ENCODE measurements at regions not wholly inside any gene's neighbourhood (a gene's known extent, or its start where the extent isn't known, plus 50 kb on each side); places are given as distances from the start of the nearest gene placed in this dataset.

DNA sequence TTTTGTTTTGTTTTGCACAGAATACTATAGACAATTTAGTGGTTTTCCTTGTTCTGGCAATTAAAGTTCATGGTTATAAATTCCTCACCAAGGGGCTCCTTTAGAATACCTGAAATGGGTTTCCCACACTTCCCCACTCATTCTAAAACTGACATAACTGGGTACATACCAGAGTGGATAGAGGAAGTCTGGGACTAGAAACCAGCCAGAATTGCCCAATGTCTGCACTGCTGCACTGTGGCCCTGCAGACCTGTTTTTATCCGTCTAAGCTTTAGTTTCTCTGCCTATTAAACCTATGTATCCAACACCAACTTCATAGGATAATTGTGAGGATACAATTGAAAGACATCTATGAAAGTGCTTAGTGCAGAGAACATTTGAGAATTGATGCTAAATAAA is 498.6 kb downstream of the KCTD12 start:
- ATAC-seq (peak; percentile 77), DNase-seq (no peak)
- no peak overlapping the region for H3K4me3 ChIP-seq
- intact Hi-C loops (cut with DNase I), result no loop called here
- H3K27ac ChIP-seq, result no peak overlapping the region
- no peaks in the 10 kb centered on the region for H3K27me3 ChIP-seq
- H3K36me3 ChIP-seq, result no peaks in the 10 kb centered on the region
- H3K4me1 ChIP-seq, result peaks cover 20% of the 10 kb centered on the region
- H3K9me3 ChIP-seq, result no peaks in the 10 kb centered on the region
- TF ChIP-seq, protein P1, sequence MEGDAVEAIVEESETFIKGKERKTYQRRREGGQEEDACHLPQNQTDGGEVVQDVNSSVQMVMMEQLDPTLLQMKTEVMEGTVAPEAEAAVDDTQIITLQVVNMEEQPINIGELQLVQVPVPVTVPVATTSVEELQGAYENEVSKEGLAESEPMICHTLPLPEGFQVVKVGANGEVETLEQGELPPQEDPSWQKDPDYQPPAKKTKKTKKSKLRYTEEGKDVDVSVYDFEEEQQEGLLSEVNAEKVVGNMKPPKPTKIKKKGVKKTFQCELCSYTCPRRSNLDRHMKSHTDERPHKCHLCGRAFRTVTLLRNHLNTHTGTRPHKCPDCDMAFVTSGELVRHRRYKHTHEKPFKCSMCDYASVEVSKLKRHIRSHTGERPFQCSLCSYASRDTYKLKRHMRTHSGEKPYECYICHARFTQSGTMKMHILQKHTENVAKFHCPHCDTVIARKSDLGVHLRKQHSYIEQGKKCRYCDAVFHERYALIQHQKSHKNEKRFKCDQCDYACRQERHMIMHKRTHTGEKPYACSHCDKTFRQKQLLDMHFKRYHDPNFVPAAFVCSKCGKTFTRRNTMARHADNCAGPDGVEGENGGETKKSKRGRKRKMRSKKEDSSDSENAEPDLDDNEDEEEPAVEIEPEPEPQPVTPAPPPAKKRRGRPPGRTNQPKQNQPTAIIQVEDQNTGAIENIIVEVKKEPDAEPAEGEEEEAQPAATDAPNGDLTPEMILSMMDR (IDR thresholded peaks at IDR 0.05), result no peak

DNA sequence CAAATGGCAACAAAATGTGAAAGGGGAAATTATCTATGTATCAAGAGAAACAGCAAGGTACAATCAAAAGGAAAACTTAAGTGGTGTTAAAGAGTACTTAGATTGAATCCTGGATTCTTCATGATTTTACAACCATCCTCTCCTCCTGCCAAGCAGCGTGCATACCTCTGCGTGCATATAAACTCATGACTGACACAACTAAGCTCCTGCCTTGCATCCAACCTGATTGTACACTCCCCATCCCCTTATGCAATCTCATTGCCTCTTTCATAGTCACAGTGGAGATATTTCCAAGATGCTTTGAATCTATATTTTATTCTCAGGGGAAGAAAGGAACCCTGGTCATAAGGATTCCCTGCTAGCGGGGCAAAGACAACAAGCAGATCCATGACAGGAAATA is 499.9 kb downstream of the KCTD12 start:
- DNase-seq, result no peak
- no peaks in the 10 kb centered on the region for H3K27me3 ChIP-seq
- intact Hi-C loops (cut with DNase I), result no loop called here

DNA sequence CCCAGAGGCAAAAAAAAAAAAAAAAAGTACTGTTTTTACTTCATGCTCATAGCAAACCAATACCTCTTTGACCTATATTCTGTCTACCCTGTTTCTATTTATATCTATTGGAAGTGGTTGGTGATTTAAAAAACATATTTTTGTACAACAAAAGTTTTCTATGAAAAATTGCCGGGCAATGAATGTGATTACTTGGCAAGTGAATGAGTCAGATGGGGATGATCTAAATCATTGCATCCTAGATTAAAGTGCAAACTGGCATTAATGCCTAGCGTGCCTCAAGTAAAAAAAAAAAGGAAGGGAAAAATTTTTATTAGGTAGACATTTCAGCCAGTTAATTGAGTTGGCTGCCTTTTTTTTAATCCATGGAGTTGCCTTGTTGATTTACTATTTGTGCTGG is 500.6 kb downstream of the KCTD12 start:
- H3K9me3 ChIP-seq, result no peaks in the 10 kb centered on the region
- no peaks in the 10 kb centered on the region for H3K27me3 ChIP-seq
- TF ChIP-seq, protein P1 (IDR thresholded peaks at IDR 0.05), result no peak
- ATAC-seq (no peak), DNase-seq (no peak)
- no peaks in the 10 kb centered on the region for H3K36me3 ChIP-seq
- H3K4me3 ChIP-seq, result no peak overlapping the region
- intact Hi-C loops (cut with DNase I), result no loop called here
- no peak overlapping the region for H3K27ac ChIP-seq
- peaks cover 20% of the 10 kb centered on the region for H3K4me1 ChIP-seq

More for the DNA sequence above, 499.9 kb downstream of the KCTD12 start:
- Histone ChIP-seq H3K36me3 (no peaks in the 10 kb centered on the region), H3K4me1 (peaks cover 20% of the 10 kb centered on the region), H3K4me3 (no peak overlapping the region), H3K27ac (no peak overlapping the region), H3K9me3 (no peaks in the 10 kb centered on the region)
- no peak for ATAC-seq
- TF ChIP-seq, protein P1 (IDR thresholded peaks at IDR 0.05), result no peak

DNA sequence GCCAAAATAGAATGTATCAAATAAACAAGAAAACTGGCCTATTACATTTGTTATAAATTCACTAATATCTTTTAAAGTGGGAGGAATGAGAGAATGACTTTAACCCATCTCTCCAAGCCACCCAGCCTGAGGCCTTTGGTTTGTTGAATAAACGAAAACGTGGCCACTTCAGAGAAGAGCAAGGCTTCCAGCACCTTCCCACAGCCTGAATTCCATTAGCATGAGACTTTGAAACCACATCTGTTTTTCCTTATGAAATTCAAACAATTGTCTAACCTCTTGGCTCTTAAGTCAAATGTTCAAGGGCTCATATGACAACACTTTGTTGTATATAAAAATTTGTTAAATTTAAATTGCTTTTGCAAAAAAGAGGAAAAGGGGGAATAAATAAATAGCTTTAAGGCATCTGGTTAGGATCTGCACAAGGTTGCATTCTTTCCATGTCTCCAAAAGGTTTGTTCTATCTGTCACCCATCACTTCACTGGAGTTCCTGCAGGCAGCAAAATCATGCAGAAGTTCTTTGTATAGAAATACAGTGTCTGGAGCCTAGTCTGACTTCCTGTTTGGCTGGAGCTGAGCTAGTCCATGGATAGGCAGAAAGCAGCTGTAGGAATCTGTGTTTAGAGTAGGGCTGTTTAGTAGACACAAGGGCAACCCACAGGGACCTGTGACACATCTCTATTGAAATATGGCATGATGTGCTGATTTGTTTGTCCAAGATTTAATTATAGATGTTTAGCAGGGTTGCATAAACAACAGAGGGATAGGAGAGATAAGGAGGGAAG is 502.3 kb downstream of the KCTD12 start:
- ATAC-seq, result peak; percentile 80
- H3K27ac ChIP-seq, result no peak overlapping the region
- no peaks in the 10 kb centered on the region for H3K9me3 ChIP-seq
- no peak overlapping the region for H3K4me3 ChIP-seq
- peaks cover 20% of the 10 kb centered on the region for H3K4me1 ChIP-seq
- TF ChIP-seq, protein P1 (IDR thresholded peaks at IDR 0.05), result no peak
- no peak for DNase-seq
- no peaks in the 10 kb centered on the region for H3K36me3 ChIP-seq
- no peaks in the 10 kb centered on the region for H3K27me3 ChIP-seq
- intact Hi-C loops (cut with DNase I), result no loop called here

DNA sequence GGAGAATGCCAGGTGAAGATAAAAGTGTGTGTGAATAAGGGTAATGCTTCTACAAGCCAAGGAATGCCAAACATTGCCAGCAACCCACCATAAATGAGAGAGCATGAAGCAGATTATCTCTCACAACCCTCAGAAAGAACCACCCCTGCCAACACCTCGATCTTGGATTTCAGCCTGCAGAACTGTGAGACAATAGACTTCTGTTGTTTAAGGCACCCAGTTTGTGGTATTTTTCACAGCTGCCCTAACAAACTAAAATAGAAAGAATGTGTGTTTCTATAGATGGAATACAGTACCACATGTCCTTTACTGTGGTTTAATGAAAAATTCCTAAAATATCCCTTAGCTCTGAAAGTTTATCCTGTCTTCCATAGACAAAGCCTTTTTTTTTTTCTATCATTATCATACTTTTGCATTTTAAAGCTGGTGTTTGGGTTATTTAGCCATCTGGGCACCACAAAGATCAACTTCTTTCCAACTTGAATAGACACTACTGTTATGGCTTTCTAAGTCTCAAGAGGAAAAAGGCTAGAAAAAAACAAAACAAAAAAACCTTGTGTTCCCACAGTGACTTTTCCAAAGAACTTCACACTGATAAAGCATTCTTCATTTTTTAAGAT is 505.6 kb downstream of the KCTD12 start:
- Histone ChIP-seq H3K36me3 (no peaks in the 10 kb centered on the region), H3K27me3 (no peaks in the 10 kb centered on the region), H3K4me1 (peaks cover 8% of the 10 kb centered on the region), H3K27ac (no peak overlapping the region), H3K9me3 (no peaks in the 10 kb centered on the region), H3K4me3 (no peak overlapping the region)
- TF ChIP-seq, protein P1 (IDR thresholded peaks at IDR 0.05), result no peak
- no peak for ATAC-seq
- DNase-seq, result no peak
- intact Hi-C loops (cut with DNase I), result no loop called here
